Kidney (tissue), 13 donors: ENCODE measurements at regions not wholly inside any gene's neighbourhood (a gene's known extent, or its start where the extent isn't known, plus 50 kb on each side); places are given as distances from the start of the nearest gene placed in this dataset.

Source experiments
- DNase-seq, 5 donors: peaks; one replicate each; pipeline ENCODE4 v3.0.0-alpha.2; 2013 to 2020
- FAIRE-seq: peaks from 2 replicates; lab custom pipeline; 2012; peaks lifted over from hg19 to GRCh38; lab: Jason Lieb, UNC
- H3K27ac ChIP-seq, 2 donors: one replicate each; pipeline ENCODE4 v1.7.0; 2013; ENCODE audit warnings: low read depth in 2 of 2, low read length in 2 of 2, inconsistent platforms in 1 of 2
- H3K27me3 ChIP-seq: one replicate; pipeline ENCODE4 v1.7.1; 2013; ENCODE audit warnings: low read length, inconsistent platforms; ENCODE audit not compliant: control insufficient read depth, insufficient read depth
- H3K36me3 ChIP-seq, 3 donors: one replicate each; pipeline versions ENCODE4 v1.7.0 to v1.7.1; 2013; ENCODE audit warnings: low read length in 3 of 3, control low read depth in 1 of 3, inconsistent platforms in 1 of 3; ENCODE audit not compliant: insufficient read depth in 3 of 3, control insufficient read depth in 2 of 3
- H3K4me1 ChIP-seq, 3 donors: one replicate each; pipeline versions ENCODE4 v1.7.0 to v1.7.1; 2013; ENCODE audit warnings: low read length in 3 of 3, inconsistent platforms in 1 of 3, low read depth in 1 of 3; ENCODE audit not compliant: control insufficient read depth in 2 of 3, insufficient read depth in 2 of 3
- H3K4me3 ChIP-seq, 3 donors: one replicate each; pipeline versions ENCODE4 v1.7.0 to v1.8.1; 2013; ENCODE audit warnings: low read length in 3 of 3, control low read depth in 1 of 3, inconsistent platforms in 1 of 3
- H3K9ac ChIP-seq, 3 donors: one replicate each; pipeline versions ENCODE4 v1.7.0 to v1.7.1; 2013; ENCODE audit warnings: low read length in 3 of 3, control low read depth in 1 of 3, inconsistent platforms in 1 of 3
- H3K9me3 ChIP-seq, 3 donors: one replicate each; pipeline versions ENCODE4 v1.7.0 to v1.7.1; 2013; ENCODE audit warnings: low read length in 3 of 3, control low read depth in 1 of 3, inconsistent platforms in 1 of 3; ENCODE audit not compliant: control insufficient read depth in 2 of 3, insufficient read depth in 1 of 3
- CTCF ChIP-seq: IDR thresholded peaks from 3 replicates; pipeline ENCODE4 v1.5.1; 2012; ENCODE audit warnings: mild to moderate bottlenecking, moderate library complexity, borderline replicate concordance; ENCODE audit not compliant: insufficient read depth; ENCODE audit errors: extremely low read depth
- intact Hi-C: fragments of 100-400 bp; cut with DNase I; formaldehyde crosslinking; loops from one replicate; pipeline ENCODE4 v1.11.1; 2022
- donor health status: control.
- donor health status: control.
- donor health status: control.
- donor health status: control.
- donor health status: control.
- donor health status: DM: yes; HTN: yes; CAD: no.
- donor health status: Normal renal cell carcinoma (clear cell type).

- no peak for TF ChIP-seq CTCF
These were observed 96.0 kb upstream of the VGLL4 start for GRCh38 chr3:11739706-11740105.

GRCh38 chr3:11739123-11739522 is 95.4 kb upstream of the VGLL4 start:
- Histone ChIP-seq H3K36me3 (no peaks in the 10 kb centered on the region), H3K27me3 (no peaks in the 10 kb centered on the region), H3K4me3 (no peak overlapping the region), H3K9ac (no peak overlapping the region), H3K4me1 (no peaks in the 10 kb centered on the region), H3K9me3 (no peaks in the 10 kb centered on the region), H3K27ac (no peak overlapping the region)
- FAIRE-seq (no peak), DNase-seq (no peak)
- intact Hi-C loops: no loop called here
- TF ChIP-seq CTCF: no peak

More at GRCh38 chr3:11739706-11740105, 96.0 kb upstream of the VGLL4 start:
- Histone ChIP-seq H3K9me3 (no peaks in the 10 kb centered on the region), H3K4me3 (no peak overlapping the region), H3K36me3 (no peaks in the 10 kb centered on the region), H3K9ac (no peak overlapping the region), H3K27ac (no peak overlapping the region), H3K4me1 (no peaks in the 10 kb centered on the region), H3K27me3 (no peaks in the 10 kb centered on the region)
- intact Hi-C loops: no loop called here
- no peak for FAIRE-seq
- DNase-seq: no peak

GRCh38 chr3:11737742-11738141 is 94.0 kb upstream of the VGLL4 start:
- no peaks in the 10 kb centered on the region for H3K4me1 ChIP-seq
- H3K36me3 ChIP-seq: no peaks in the 10 kb centered on the region
- no peaks in the 10 kb centered on the region for H3K9me3 ChIP-seq
- intact Hi-C loops: no loop called here
- no peaks in the 10 kb centered on the region for H3K27me3 ChIP-seq
- TF ChIP-seq CTCF: no peak
- no peak overlapping the region for H3K9ac ChIP-seq
- no peak overlapping the region for H3K27ac ChIP-seq
- FAIRE-seq (no peak), DNase-seq (no peak)
- H3K4me3 ChIP-seq: no peak overlapping the region

- DNase-seq (no peak), FAIRE-seq (no peak)
- Histone ChIP-seq H3K9me3 (no peaks in the 10 kb centered on the region), H3K36me3 (no peaks in the 10 kb centered on the region), H3K4me3 (no peak overlapping the region), H3K4me1 (no peaks in the 10 kb centered on the region), H3K27ac (no peak overlapping the region), H3K27me3 (no peaks in the 10 kb centered on the region), H3K9ac (no peak overlapping the region)
- intact Hi-C loops: no loop called here
- TF ChIP-seq CTCF: no peak
These were observed 92.6 kb upstream of the VGLL4 start for GRCh38 chr3:11736136-11736833.
